ENCODE measurements at regions not wholly inside any gene's neighbourhood (a gene's known extent, or its start where the extent isn't known, plus 50 kb on each side); places are given as distances from the start of the nearest gene placed in this dataset.

GRCh38 chr15:31563001-31563400 lies 236.4 kb downstream of the KLF13 start:
- intact Hi-C loops (cut with DNase I), result no loop called here
- no peak for DNase-seq (ENCODE audit: low spot score)

- intact Hi-C loops (cut with DNase I), result no loop called here
- no peak for DNase-seq (ENCODE audit: low spot score)
Measured at GRCh38 chr15:31563421-31563820, 236.8 kb downstream of the KLF13 start.

GRCh38 chr15:31567861-31568260 lies 241.2 kb downstream of the KLF13 start:
- intact Hi-C loops (cut with DNase I), result no loop called here

GRCh38 chr15:31569836-31570235 lies 243.2 kb downstream of the KLF13 start:
- intact Hi-C loops (cut with DNase I), result no loop called here
- DNase-seq (ENCODE audit: low spot score), result no peak

More at GRCh38 chr15:31567861-31568260, 241.2 kb downstream of the KLF13 start:
- DNase-seq (ENCODE audit: low spot score), result no peak

- intact Hi-C loops (cut with DNase I), result no loop called here
- no peak for DNase-seq (ENCODE audit: low spot score)
Measured at GRCh38 chr15:31570591-31570990, 244.0 kb downstream of the KLF13 start.

GRCh38 chr15:31571676-31572075 lies 245.0 kb downstream of the KLF13 start:
- no peak for DNase-seq (ENCODE audit: low spot score)
- intact Hi-C loops (cut with DNase I), result no loop called here

GRCh38 chr15:31573759-31574158 lies 247.1 kb downstream of the KLF13 start:
- intact Hi-C loops (cut with DNase I), result no loop called here
- no peak for DNase-seq (ENCODE audit: low spot score)

- DNase-seq (ENCODE audit: low spot score), result no peak
- intact Hi-C loops (cut with DNase I), result no loop called here
Measured at GRCh38 chr15:31574766-31575165, 248.1 kb downstream of the KLF13 start.

- intact Hi-C loops (cut with DNase I), result no loop called here
- no peak for DNase-seq (ENCODE audit: low spot score)
Measured at GRCh38 chr15:31577108-31577507, 250.5 kb downstream of the KLF13 start.

- no peak for DNase-seq (ENCODE audit: low spot score)
- intact Hi-C loops (cut with DNase I), result no loop called here
Measured at GRCh38 chr15:31579282-31579681, 252.6 kb downstream of the KLF13 start.

- intact Hi-C loops (cut with DNase I), result no loop called here
Measured at GRCh38 chr15:31579976-31580375, 253.3 kb downstream of the KLF13 start.

GRCh38 chr15:31584195-31584594 lies 257.6 kb downstream of the KLF13 start:
- intact Hi-C loops (cut with DNase I), result no loop called here
- DNase-seq (ENCODE audit: low spot score), result no peak

More at GRCh38 chr15:31579976-31580375, 253.3 kb downstream of the KLF13 start:
- no peak for DNase-seq (ENCODE audit: low spot score)

GRCh38 chr15:31585240-31585639 lies 258.6 kb downstream of the KLF13 start:
- intact Hi-C loops (cut with DNase I), result no loop called here
- no peak for DNase-seq (ENCODE audit: low spot score)

- no peak for DNase-seq (ENCODE audit: low spot score)
- intact Hi-C loops (cut with DNase I), result no loop called here
Measured at GRCh38 chr15:31586841-31587240, 260.2 kb downstream of the KLF13 start.

GRCh38 chr15:31587583-31587982 lies 260.9 kb downstream of the KLF13 start:
- intact Hi-C loops (cut with DNase I), result no loop called here
- no peak for DNase-seq (ENCODE audit: low spot score)

GRCh38 chr15:31590609-31591008 lies 264.0 kb downstream of the KLF13 start:
- intact Hi-C loops (cut with DNase I), result no loop called here
- no peak for DNase-seq (ENCODE audit: low spot score)

GRCh38 chr15:31591908-31592307 lies 265.3 kb downstream of the KLF13 start:
- intact Hi-C loops (cut with DNase I), result no loop called here
- DNase-seq (ENCODE audit: low spot score), result no peak

GRCh38 chr15:31597466-31597865 lies 270.8 kb downstream of the KLF13 start:
- intact Hi-C loops (cut with DNase I), result no loop called here
- no peak for DNase-seq (ENCODE audit: low spot score)

GRCh38 chr15:31598620-31599019 lies 272.0 kb downstream of the KLF13 start:
- intact Hi-C loops (cut with DNase I), result no loop called here

GRCh38 chr15:31605467-31605931 lies 278.9 kb downstream of the KLF13 start:
- DNase-seq (ENCODE audit: low spot score), result no peak
- intact Hi-C loops (cut with DNase I), result no loop called here

More at GRCh38 chr15:31598620-31599019, 272.0 kb downstream of the KLF13 start:
- no peak for DNase-seq (ENCODE audit: low spot score)

GRCh38 chr15:31606194-31606669 lies 279.6 kb downstream of the KLF13 start:
- no peak for DNase-seq (ENCODE audit: low spot score)
- intact Hi-C loops (cut with DNase I), result no loop called here

- intact Hi-C loops (cut with DNase I), result no loop called here
- no peak for DNase-seq (ENCODE audit: low spot score)
Measured at GRCh38 chr15:31606931-31607497, 280.4 kb downstream of the KLF13 start.

All from cardiac septum (tissue), 1 donor.